MM.1S (cell line): ENCODE measurements at regions not wholly inside any gene's neighbourhood (a gene's known extent, or its start where the extent isn't known, plus 50 kb on each side); places are given as distances from the start of the nearest gene placed in this dataset.

Experiments used
- CTCF ChIP-seq: fragments of 300-600 bp; sonication (generic); IDR thresholded peaks from 2 replicates; pipeline ENCODE4 v1.5.1; 2016; ENCODE audit warnings: antibody characterized with exemption, low read length, mixed read lengths
- EZH2phosphoT487 ChIP-seq: fragments of 300-600 bp; sonication (generic); IDR thresholded peaks from 2 replicates; pipeline ENCODE4 v1.6.1; 2018; ENCODE audit warnings: antibody characterized with exemption, low read length

GRCh38 chrX:34487364-34487763 is 169.7 kb downstream of the TMEM47 start:
- TF ChIP-seq CTCF, result no peak
- no peak for TF ChIP-seq EZH2phosphoT487
